Cardiac muscle cell (in vitro differentiated cells and primary cell): ENCODE measurements at regions not wholly inside any gene's neighbourhood (a gene's known extent, or its start where the extent isn't known, plus 50 kb on each side); places are given as distances from the start of the nearest gene placed in this dataset.

Source experiments
- DNase-seq, 2 donors: peaks; one replicate each; pipeline versions ENCODE4 v3.0.0 to v3.0.0-alpha.2; 2010 to 2017; ENCODE audit warnings: low read depth in 1 of 2, low spot score in 1 of 2
- H3K27ac ChIP-seq: fragments of 200-600 bp; sonication (generic); 2 replicates; pipeline ENCODE4 v1.5.1; 2016
- H3K27me3 ChIP-seq: fragments of 200-600 bp; sonication (generic); 2 replicates; pipeline ENCODE4 v1.6.0; 2016; ENCODE audit warnings: control low read depth
- H3K36me3 ChIP-seq: fragments of 200-600 bp; sonication (generic); 2 replicates; pipeline ENCODE4 v1.5.1; 2016; ENCODE audit warnings: control low read depth
- H3K4me1 ChIP-seq: fragments of 200-600 bp; sonication (generic); 2 replicates; pipeline ENCODE4 v1.8.1; 2017; ENCODE audit warnings: low read depth, mild to moderate bottlenecking, mixed run types
- H3K4me3 ChIP-seq: fragments of 200-600 bp; sonication (generic); 2 replicates; pipeline ENCODE4 v1.5.1; 2016; ENCODE audit warnings: mild to moderate bottlenecking
- H3K9me3 ChIP-seq: fragments of 200-600 bp; sonication (generic); 2 replicates; pipeline ENCODE4 v1.5.1; 2017; ENCODE audit warnings: low read depth, mild to moderate bottlenecking, control low read depth
- TF ChIP-seq, protein P1 (sequence below): IDR thresholded peaks from 2 replicates; pipeline ENCODE4 v1.5.1; 2012; ENCODE audit warnings: low read depth, mild to moderate bottlenecking, low read length

DNA sequence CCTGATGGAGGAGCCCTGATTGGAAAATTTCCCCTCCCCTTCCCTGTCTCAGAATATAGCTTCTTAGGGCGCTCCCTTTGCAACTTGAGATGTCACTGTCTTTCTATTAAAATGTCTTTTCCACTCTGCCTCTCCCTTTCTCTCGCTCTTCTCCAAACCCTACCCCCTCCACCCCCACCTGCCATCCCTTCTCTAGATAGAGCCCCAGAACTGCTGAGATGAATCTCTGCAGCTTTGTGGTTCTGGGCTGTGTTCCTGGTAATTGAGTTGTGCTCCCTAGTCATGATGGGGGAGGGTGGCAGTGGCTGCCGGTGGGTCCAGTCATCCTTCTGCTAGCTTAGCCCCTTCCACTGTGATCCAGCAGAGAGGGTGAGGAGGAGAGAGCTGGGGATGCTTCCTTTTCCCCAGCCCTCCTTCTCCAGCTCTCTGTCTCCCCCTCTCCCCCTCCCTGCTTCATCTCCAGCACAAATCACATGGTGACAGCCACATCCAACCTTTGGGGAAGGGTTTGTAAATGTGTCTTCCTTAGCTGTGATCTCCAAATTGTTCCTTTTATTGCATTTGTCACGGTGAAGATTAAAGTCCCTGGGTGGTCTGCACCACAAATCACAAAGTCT lies 50.8 kb upstream of the BTRC start:
- Histone ChIP-seq H3K4me1 (peaks cover 10% of the 10 kb centered on the region), H3K36me3 (no peaks in the 10 kb centered on the region), H3K4me3 (no peak overlapping the region), H3K27ac (no peak overlapping the region), H3K9me3 (no peaks in the 10 kb centered on the region), H3K27me3 (peaks cover 13% of the 10 kb centered on the region)
- TF ChIP-seq, protein P1, sequence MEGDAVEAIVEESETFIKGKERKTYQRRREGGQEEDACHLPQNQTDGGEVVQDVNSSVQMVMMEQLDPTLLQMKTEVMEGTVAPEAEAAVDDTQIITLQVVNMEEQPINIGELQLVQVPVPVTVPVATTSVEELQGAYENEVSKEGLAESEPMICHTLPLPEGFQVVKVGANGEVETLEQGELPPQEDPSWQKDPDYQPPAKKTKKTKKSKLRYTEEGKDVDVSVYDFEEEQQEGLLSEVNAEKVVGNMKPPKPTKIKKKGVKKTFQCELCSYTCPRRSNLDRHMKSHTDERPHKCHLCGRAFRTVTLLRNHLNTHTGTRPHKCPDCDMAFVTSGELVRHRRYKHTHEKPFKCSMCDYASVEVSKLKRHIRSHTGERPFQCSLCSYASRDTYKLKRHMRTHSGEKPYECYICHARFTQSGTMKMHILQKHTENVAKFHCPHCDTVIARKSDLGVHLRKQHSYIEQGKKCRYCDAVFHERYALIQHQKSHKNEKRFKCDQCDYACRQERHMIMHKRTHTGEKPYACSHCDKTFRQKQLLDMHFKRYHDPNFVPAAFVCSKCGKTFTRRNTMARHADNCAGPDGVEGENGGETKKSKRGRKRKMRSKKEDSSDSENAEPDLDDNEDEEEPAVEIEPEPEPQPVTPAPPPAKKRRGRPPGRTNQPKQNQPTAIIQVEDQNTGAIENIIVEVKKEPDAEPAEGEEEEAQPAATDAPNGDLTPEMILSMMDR, result no peak
- no peak for DNase-seq
